Spleen (tissue), 11 donors: ENCODE measurements at regions not wholly inside any gene's neighbourhood (a gene's known extent, or its start where the extent isn't known, plus 50 kb on each side); places are given as distances from the start of the nearest gene placed in this dataset.
"Not testable (repeated sequence)": the region's sequence is repeated elsewhere in the genome, so short reads cannot be mapped to it uniquely, and the experiment has no call there.

ENCODE experiments used
- DNase-seq: peaks from one replicate; pipeline ENCODE4 v3.0.0-alpha.2; 2020
- H3K27ac ChIP-seq, 8 donors: fragments of 200-600 bp; sonication (generic) in 7 of 8; 1 replicate in 4 of 8; 2 replicates in 4 of 8; pipeline versions ENCODE4 v1.5.0 to v1.8.0; 2016 to 2021; ENCODE audit warnings: inconsistent platforms in 4 of 8, mild to moderate bottlenecking in 4 of 8, moderate library complexity in 1 of 8
- H3K27me3 ChIP-seq, 7 donors: fragments of 200-600 bp; sonication (generic) in 6 of 7; replicated peaks in 1 of 7; 1 replicate in 4 of 7; 2 replicates in 3 of 7; pipeline versions ENCODE4 v1.5.0 to v1.8.0; 2016 to 2021; ENCODE audit warnings: inconsistent platforms in 3 of 7, mild to moderate bottlenecking in 1 of 7
- H3K36me3 ChIP-seq, 6 donors: fragments of 200-600 bp; sonication (generic) in 5 of 6; 1 replicate in 4 of 6; 2 replicates in 2 of 6; pipeline versions ENCODE4 v1.5.0 to v1.8.0; 2016 to 2021; ENCODE audit warnings: inconsistent platforms in 2 of 6
- H3K4me1 ChIP-seq, 6 donors: fragments of 200-600 bp; sonication (generic) in 5 of 6; 1 replicate in 3 of 6; 2 replicates in 3 of 6; pipeline versions ENCODE4 v1.5.0 to v1.8.0; 2016 to 2021; ENCODE audit warnings: inconsistent platforms in 3 of 6
- H3K4me3 ChIP-seq, 8 donors: fragments of 200-600 bp; sonication (generic) in 7 of 8; 1 replicate in 4 of 8; 2 replicates in 4 of 8; pipeline versions ENCODE4 v1.5.0 to v1.8.0; 2016 to 2021; ENCODE audit warnings: inconsistent platforms in 4 of 8, mild to moderate bottlenecking in 4 of 8, moderate library complexity in 2 of 8
- H3K9me3 ChIP-seq, 8 donors: fragments of 200-600 bp; sonication (generic) in 7 of 8; 1 replicate in 4 of 8; 2 replicates in 4 of 8; pipeline versions ENCODE4 v1.5.0 to v1.8.0; 2016 to 2021; ENCODE audit warnings: inconsistent platforms in 4 of 8
- CTCF ChIP-seq, 11 experiments: fragments of 200-600 bp in 7 of 11; fragments of 450-650 bp in 4 of 11; sonication (generic) in 4 of 11; IDR thresholded peaks in 8 of 11; conservative IDR thresholded peaks in 3 of 11; 1 replicate in 7 of 11; 2 replicates in 4 of 11; pipeline versions ENCODE4 v1.4.0 to v1.8.0; 2016 to 2021; ENCODE audit warnings: antibody characterized with exemption in 11 of 11, inconsistent platforms in 4 of 11, mild to moderate bottlenecking in 1 of 11
- POLR2A ChIP-seq, 3 donors: fragments of 450-650 bp; IDR thresholded peaks; one replicate each; pipeline ENCODE4 v1.5.1; 2017; ENCODE audit warnings: antibody characterized with exemption in 3 of 3, mild to moderate bottlenecking in 1 of 3
- POLR2AphosphoS5 ChIP-seq, 3 donors: sonication (generic); formaldehyde crosslinking; IDR thresholded peaks; one replicate each; pipeline ENCODE4 v1.5.1; 2017; ENCODE audit warnings: antibody characterized with exemption in 3 of 3
- WGBS, 5 donors: extraction: QIAGEN DNeasy Blood & Tissue Kit in 3 of 5; methylation state at CpG; one replicate each; pipeline versions ENCODE4 v1.1.5 to v1.1.7; 2013 to 2018; 5-methylcytosine and 5-hydroxymethylcytosine counted together
- intact Hi-C: fragments of 100-400 bp; cut with DNase I; formaldehyde crosslinking; loops from one replicate; pipeline ENCODE4 v1.15.0; 2023; ENCODE audit warnings: low total_unique reads
- donor health status: healthy with polysubstance abuse.
- donor health status: DM: no; HTN: no; CAD: no; lungs with moderate emphysema.
- donor health status: DM: no; HTN: no; CAD: no.
- donor health status: Bipolar disorder and iron deficiency.
- donor health status: healthy.
- donor health status: DM: no; HTN: no; CAD: no.
- donor health status: DM: yes; HTN: yes; CAD: no.

GRCh38 chr21:28580585-28580984, 412.1 kb downstream of the LTN1 start:
- WGBS, 5 donors, result 74 to 92% (median 88%) methylated on average over 2 of the region's 2 CpGs
- no peaks in the 10 kb centered on the region for H3K27me3 ChIP-seq

GRCh38 chr21:28579986-28580550, 412.6 kb downstream of the LTN1 start:
- H3K36me3 ChIP-seq, result peaks cover 0 to 6% (median 0%) of the 10 kb centered on the region in 6 donors
- no peak for TF ChIP-seq POLR2A (IDR thresholded peaks at IDR 0.05)
- no peak for TF ChIP-seq POLR2AphosphoS5 (IDR thresholded peaks at IDR 0.05)
- no peak for TF ChIP-seq CTCF (IDR thresholded peaks at IDR 0.05 in 8 of 11, conservative IDR thresholded peaks at IDR 0.05 in 3 of 11)
- intact Hi-C loops, result no loop called here
- no peak overlapping the region for H3K4me3 ChIP-seq
- no peaks in the 10 kb centered on the region for H3K4me1 ChIP-seq
- no peaks in the 10 kb centered on the region for H3K27me3 ChIP-seq
- no peak overlapping the region for H3K27ac ChIP-seq
- whole genome bisulfite sequencing, 5 donors, result 86 to 94% (median 88%) methylated on average over 4 of the region's 4 CpGs
- DNase-seq, result no peak
- peaks cover 0 to 8% (median 0%) of the 10 kb centered on the region in 8 donors for H3K9me3 ChIP-seq

More at GRCh38 chr21:28580585-28580984, 412.1 kb downstream of the LTN1 start:
- TF ChIP-seq CTCF (IDR thresholded peaks at IDR 0.05 in 8 of 11, conservative IDR thresholded peaks at IDR 0.05 in 3 of 11), result no peak
- TF ChIP-seq POLR2AphosphoS5 (IDR thresholded peaks at IDR 0.05), result no peak
- TF ChIP-seq POLR2A (IDR thresholded peaks at IDR 0.05), result no peak
- H3K4me1 ChIP-seq, result no peaks in the 10 kb centered on the region
- no peak for DNase-seq
- H3K36me3 ChIP-seq, result peaks cover 0 to 6% (median 0%) of the 10 kb centered on the region in 6 donors
- H3K27ac ChIP-seq, result no peak overlapping the region
- no peak overlapping the region for H3K4me3 ChIP-seq
- intact Hi-C loops, result no loop called here
- H3K9me3 ChIP-seq, result peaks cover 0 to 8% (median 0%) of the 10 kb centered on the region in 8 donors

GRCh38 chr21:28568692-28569091, 424.0 kb downstream of the LTN1 start:
- Histone ChIP-seq H3K4me1 (no peaks in the 10 kb centered on the region), H3K4me3 (no peak overlapping the region), H3K27ac (no peak overlapping the region), H3K9me3 (peaks cover 0 to 14% (median 8%) of the 10 kb centered on the region in 8 donors), H3K36me3 (no peaks in the 10 kb centered on the region), H3K27me3 (no peaks in the 10 kb centered on the region)
- DNase-seq, result no peak
- 55 to 76% (median 57%) methylated on average over 2 of the region's 2 CpGs for WGBS, 5 donors
- no peak for TF ChIP-seq POLR2AphosphoS5 (IDR thresholded peaks at IDR 0.05)
- no peak for TF ChIP-seq POLR2A (IDR thresholded peaks at IDR 0.05)
- no peak for TF ChIP-seq CTCF (IDR thresholded peaks at IDR 0.05 in 8 of 11, conservative IDR thresholded peaks at IDR 0.05 in 3 of 11)
- intact Hi-C loops, result no loop called here

GRCh38 chr21:28563933-28564332, 428.7 kb downstream of the LTN1 start:
- H3K27ac ChIP-seq, DNase-seq, H3K36me3 ChIP-seq, intact Hi-C loops, H3K4me3 ChIP-seq, H3K27me3 ChIP-seq, H3K4me1 ChIP-seq: not testable (repeated sequence)
- peaks cover 0 to 28% (median 9%) of the 10 kb centered on the region in 8 donors for H3K9me3 ChIP-seq
- WGBS, 5 donors, result 87 to 100% (median 94%) methylated on average over 5 to 12 of the region's 18 CpGs

GRCh38 chr21:28561772-28562171, 430.9 kb downstream of the LTN1 start:
- no peaks in the 10 kb centered on the region for H3K36me3 ChIP-seq
- intact Hi-C loops, result no loop called here
- H3K27me3 ChIP-seq, result no peaks in the 10 kb centered on the region
- no peaks in the 10 kb centered on the region for H3K4me1 ChIP-seq
- no peak for TF ChIP-seq CTCF (IDR thresholded peaks at IDR 0.05 in 8 of 11, conservative IDR thresholded peaks at IDR 0.05 in 3 of 11)
- no peak for TF ChIP-seq POLR2A (IDR thresholded peaks at IDR 0.05)
- TF ChIP-seq POLR2AphosphoS5 (IDR thresholded peaks at IDR 0.05), result no peak
- DNase-seq, result no peak
- H3K9me3 ChIP-seq, result peaks cover 0 to 28% (median 9%) of the 10 kb centered on the region in 8 donors
- no peak overlapping the region for H3K4me3 ChIP-seq
- no peak overlapping the region for H3K27ac ChIP-seq
